Fibroblast of lung (primary cell): ENCODE measurements at regions not wholly inside any gene's neighbourhood (a gene's known extent, or its start where the extent isn't known, plus 50 kb on each side); places are given as distances from the start of the nearest gene placed in this dataset.

Source experiments
- DNase-seq, 2 donors: peaks; one replicate each; pipeline versions ENCODE4 v3.0.0 to v3.0.0-alpha.2; 2010; ENCODE audit warnings: low read depth in 2 of 2
- H2AFZ ChIP-seq: 2 replicates; pipeline ENCODE4 v1.5.1; 2012; ENCODE audit warnings: low read length, control low read depth, inconsistent platforms
- H3K27ac ChIP-seq: 2 replicates; pipeline ENCODE4 v1.5.1; 2011; ENCODE audit warnings: low read length, control low read depth; ENCODE audit not compliant: insufficient read depth
- H3K27me3 ChIP-seq: 2 replicates; pipeline ENCODE4 v1.5.1; 2011; ENCODE audit warnings: mild to moderate bottlenecking, low read length; ENCODE audit not compliant: control insufficient read depth, insufficient read depth
- H3K36me3 ChIP-seq: 2 replicates; pipeline ENCODE4 v1.5.1; 2011; ENCODE audit warnings: low read length; ENCODE audit not compliant: control insufficient read depth, insufficient read depth
- H3K4me1 ChIP-seq: 2 replicates; pipeline ENCODE4 v1.5.1; 2011; ENCODE audit warnings: low read length; ENCODE audit not compliant: control insufficient read depth, insufficient read depth; ENCODE audit errors: extremely low read depth
- H3K4me2 ChIP-seq: 2 replicates; pipeline ENCODE4 v1.5.1; 2011; ENCODE audit warnings: low read length, control low read depth; ENCODE audit not compliant: insufficient read depth; ENCODE audit errors: extremely low read depth
- H3K4me3 ChIP-seq, 4 experiments: fragments of 200-600 bp in 1 of 4; sonication (generic) in 1 of 4; replicated peaks in 1 of 4; 2 replicates each; pipeline ENCODE4 v1.5.1; 2011 to 2016; ENCODE audit warnings: low read length in 4 of 4, low read depth in 3 of 4, mild to moderate bottlenecking in 3 of 4, control low read depth in 2 of 4, inconsistent platforms in 1 of 4, mixed read lengths in 1 of 4; ENCODE audit not compliant: insufficient read depth in 1 of 4; ENCODE audit errors: control extremely low read depth in 1 of 4
- H3K79me2 ChIP-seq: 2 replicates; pipeline ENCODE4 v1.5.1; 2012; ENCODE audit warnings: mild to moderate bottlenecking, low read length, inconsistent platforms; ENCODE audit not compliant: control insufficient read depth, insufficient read depth
- H3K9ac ChIP-seq: 2 replicates; pipeline ENCODE4 v1.5.1; 2011; ENCODE audit warnings: mild to moderate bottlenecking, low read length, control low read depth; ENCODE audit not compliant: insufficient read depth
- H3K9me3 ChIP-seq: 2 replicates; pipeline ENCODE4 v1.5.1; 2012; ENCODE audit warnings: low read depth, low read length; ENCODE audit not compliant: control insufficient read depth, insufficient read depth
- H4K20me1 ChIP-seq: 2 replicates; pipeline ENCODE4 v1.5.1; 2011; ENCODE audit warnings: low read length; ENCODE audit not compliant: control insufficient read depth, insufficient read depth; ENCODE audit errors: extremely low read depth
- CTCF ChIP-seq, 2 donors: IDR thresholded peaks in 1 of 2; conservative IDR thresholded peaks in 1 of 2; 1 replicate in 1 of 2; 2 replicates in 1 of 2; pipeline ENCODE4 v1.5.1; 2011 to 2012; ENCODE audit warnings: low read length in 2 of 2, control low read depth in 1 of 2, inconsistent platforms in 1 of 2, low read depth in 1 of 2, mild to moderate bottlenecking in 1 of 2
- EZH2 ChIP-seq: IDR thresholded peaks from 2 replicates; pipeline ENCODE4 v1.5.1; 2012; ENCODE audit warnings: low read length, control low read depth, mild to moderate bottlenecking; ENCODE audit errors: missing control alignments

- H3K27me3 ChIP-seq = no peaks in the 10 kb centered on the region
- peaks cover 7% of the 10 kb centered on the region for H3K4me1 ChIP-seq
- peak overlapping the region; percentile 81 for H3K27ac ChIP-seq
- H3K4me3 ChIP-seq = no peak overlapping the region
- H3K36me3 ChIP-seq = no peaks in the 10 kb centered on the region
- TF ChIP-seq CTCF (conservative IDR thresholded peaks at IDR 0.05 in 1 of 2, IDR thresholded peaks at IDR 0.05 in 1 of 2; ENCODE audit: low read depth in 1 of 2, low read length in 2 of 2) (no peak), EZH2 (no peak)
- H3K9me3 ChIP-seq = no peaks in the 10 kb centered on the region
- H3K9ac ChIP-seq = no peak overlapping the region
- peak; percentile 33 to 74 for DNase-seq
- no peak overlapping the region for H2AFZ ChIP-seq
- peak overlapping the region; percentile 28 for H3K4me2 ChIP-seq
- H4K20me1 ChIP-seq = no peaks in the 10 kb centered on the region
- no peaks in the 10 kb centered on the region for H3K79me2 ChIP-seq
These were observed 61.4 kb downstream of the CEBPB start for GRCh38 chr20:50251992-50252511.

GRCh38 chr20:50252701-50253100 is 62.1 kb downstream of the CEBPB start:
- H3K4me3 ChIP-seq = no peak overlapping the region
- no peak overlapping the region for H2AFZ ChIP-seq
- H3K4me1 ChIP-seq = peaks cover 7% of the 10 kb centered on the region
- H3K36me3 ChIP-seq = no peaks in the 10 kb centered on the region
- no peak overlapping the region for H3K4me2 ChIP-seq
- no peaks in the 10 kb centered on the region for H4K20me1 ChIP-seq
- H3K27me3 ChIP-seq = no peaks in the 10 kb centered on the region
- no peak overlapping the region for H3K9ac ChIP-seq
- H3K9me3 ChIP-seq = no peaks in the 10 kb centered on the region
- H3K27ac ChIP-seq = peak overlapping the region; percentile 81
- TF ChIP-seq EZH2 = no peak
- TF ChIP-seq CTCF (conservative IDR thresholded peaks at IDR 0.05 in 1 of 2, IDR thresholded peaks at IDR 0.05 in 1 of 2; ENCODE audit: low read depth in 1 of 2, low read length in 2 of 2) = no peak
- H3K79me2 ChIP-seq = no peaks in the 10 kb centered on the region
- DNase-seq = no peak

- H3K9me3 ChIP-seq = no peaks in the 10 kb centered on the region
- H3K4me2 ChIP-seq = no peak overlapping the region
- H3K79me2 ChIP-seq = no peaks in the 10 kb centered on the region
- H3K27ac ChIP-seq = peak overlapping the region; percentile 81
- no peak overlapping the region for H3K9ac ChIP-seq
- H3K4me1 ChIP-seq = peaks cover 7% of the 10 kb centered on the region
- H4K20me1 ChIP-seq = no peaks in the 10 kb centered on the region
- no peaks in the 10 kb centered on the region for H3K36me3 ChIP-seq
- no peak for TF ChIP-seq EZH2
- TF ChIP-seq CTCF (conservative IDR thresholded peaks at IDR 0.05 in 1 of 2, IDR thresholded peaks at IDR 0.05 in 1 of 2; ENCODE audit: low read depth in 1 of 2, low read length in 2 of 2) = no peak
- DNase-seq = no peak
- no peaks in the 10 kb centered on the region for H3K27me3 ChIP-seq
- H2AFZ ChIP-seq = no peak overlapping the region
- no peak overlapping the region for H3K4me3 ChIP-seq
These were observed 62.5 kb downstream of the CEBPB start for GRCh38 chr20:50253101-50253500.
